ENCODE measurements at regions not wholly inside any gene's neighbourhood (a gene's known extent, or its start where the extent isn't known, plus 50 kb on each side); places are given as distances from the start of the nearest gene placed in this dataset.

DNA sequence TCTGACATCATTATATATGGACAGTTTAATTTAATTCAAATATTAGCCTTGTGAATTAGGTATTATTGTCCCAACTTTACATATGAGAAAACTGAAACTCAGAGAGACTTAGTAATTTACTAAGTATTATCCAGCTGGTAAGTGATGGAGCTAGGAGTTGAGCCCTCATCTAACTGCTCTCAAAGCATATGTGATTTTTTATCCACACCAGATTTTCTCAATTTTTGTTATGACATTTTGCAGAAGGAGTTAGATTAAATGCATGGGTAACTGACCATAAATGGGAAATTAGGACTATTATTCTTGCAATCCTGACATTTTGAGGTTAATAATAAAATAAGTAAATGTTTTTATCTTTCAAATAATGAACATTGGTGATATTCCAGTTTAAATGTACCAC, 778.3 kb upstream of the SORCS1 start:
- no peak for DNase-seq

DNA sequence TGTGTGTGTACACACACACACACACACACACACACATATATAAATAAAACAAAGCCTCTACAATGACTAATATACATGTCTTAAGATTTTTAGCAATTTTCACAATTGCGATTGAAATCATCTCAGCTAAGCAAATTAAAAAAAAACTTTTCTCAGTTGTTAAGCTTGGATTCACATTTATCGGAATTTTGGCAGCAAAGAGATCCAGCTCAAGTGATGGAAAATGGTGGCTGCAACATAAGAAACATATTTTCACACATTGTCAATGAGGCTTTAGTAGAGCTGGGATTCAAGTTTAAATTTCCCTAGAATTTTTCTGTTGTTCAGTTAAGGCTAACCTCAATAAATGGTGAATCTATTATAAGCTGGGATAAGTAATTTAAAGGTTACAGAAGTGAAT, 768.6 kb upstream of the SORCS1 start:
- DNase-seq = no peak

DNA sequence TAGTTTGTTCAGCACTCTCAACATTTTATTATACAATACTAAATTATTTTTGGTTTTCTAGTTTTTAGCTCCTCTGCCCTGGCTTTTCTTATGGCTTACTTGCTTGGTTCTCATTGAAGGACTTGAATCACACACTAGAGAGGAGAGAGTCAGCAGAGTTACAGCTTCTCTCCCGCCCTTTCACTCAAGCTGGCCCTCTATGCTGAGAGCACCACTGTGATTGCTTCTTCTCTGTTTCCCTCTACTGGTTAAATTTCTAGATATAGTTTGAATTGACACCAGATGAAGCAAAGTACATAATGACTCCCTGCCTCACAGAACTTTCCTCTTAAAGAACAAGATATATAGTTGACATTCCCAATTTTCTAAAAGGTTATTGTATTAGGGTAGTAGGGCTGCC, 767.3 kb upstream of the SORCS1 start:
- no peak for DNase-seq

DNA sequence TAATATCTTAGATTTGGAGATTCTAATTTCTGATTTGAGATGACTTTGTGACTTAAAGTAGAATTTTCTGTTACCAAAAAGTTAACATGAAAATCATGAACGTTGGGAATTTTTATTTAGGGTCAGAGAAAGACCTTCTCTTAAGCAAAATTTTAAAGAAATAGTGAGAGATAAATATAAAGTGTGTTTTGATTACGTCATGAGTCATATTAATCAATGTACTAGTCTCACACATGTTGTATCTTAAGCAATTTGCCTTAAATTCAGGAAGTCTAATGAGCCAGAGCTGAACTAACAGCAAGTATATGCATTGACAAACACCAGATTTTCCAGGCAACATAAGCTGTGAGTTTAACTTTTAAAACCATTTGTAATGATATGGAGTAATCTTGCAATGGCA, 765.5 kb upstream of the SORCS1 start:
- no peak for DNase-seq

DNA sequence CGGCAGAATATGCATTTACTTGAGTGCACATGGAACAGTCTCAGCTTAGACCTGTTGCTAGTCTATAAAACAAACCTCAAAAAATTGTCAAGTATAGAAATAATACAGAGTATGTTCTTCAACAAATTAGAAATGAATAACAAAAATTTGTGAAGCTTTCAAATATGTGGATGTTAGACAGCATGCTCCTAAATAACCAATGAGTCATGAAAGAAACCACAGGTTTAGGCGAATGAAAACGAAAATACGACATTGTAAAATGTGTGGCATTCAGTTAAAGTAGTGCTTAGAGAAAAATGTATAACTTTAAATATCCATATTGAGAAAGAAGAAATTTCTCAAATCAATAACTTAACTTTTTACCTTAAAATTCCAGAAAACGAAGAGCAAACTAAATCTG, 760.0 kb upstream of the SORCS1 start:
- DNase-seq = no peak

DNA sequence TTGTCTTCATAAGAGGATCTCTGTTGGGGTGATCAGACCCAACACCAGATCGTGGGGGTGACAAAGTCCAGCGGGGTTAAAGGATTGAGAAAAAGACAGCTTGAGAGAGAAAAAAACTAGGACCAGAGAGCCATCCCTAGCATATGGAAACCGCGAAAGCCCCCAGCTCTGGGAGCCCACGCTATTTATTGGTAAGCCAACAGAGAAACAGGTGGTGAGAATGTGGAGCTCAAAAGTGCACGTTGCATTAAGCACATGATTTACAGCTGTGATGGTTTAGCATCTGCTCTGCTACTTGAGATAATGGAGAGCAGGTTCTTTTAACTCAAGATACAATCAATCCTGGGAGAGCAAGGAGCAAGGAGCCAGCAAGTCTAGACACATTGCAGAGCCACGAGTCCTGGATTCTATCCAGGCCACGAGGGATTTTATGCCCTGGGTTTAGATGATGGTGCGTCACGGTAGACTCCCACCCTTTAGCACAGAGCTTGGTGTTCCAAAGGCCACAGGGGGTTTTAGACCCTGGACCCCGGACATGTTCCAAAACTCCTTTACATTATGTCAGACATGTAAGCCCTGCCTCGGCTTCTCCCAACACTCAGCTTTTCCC, 755.2 kb upstream of the SORCS1 start:
- no peak for DNase-seq

DNA sequence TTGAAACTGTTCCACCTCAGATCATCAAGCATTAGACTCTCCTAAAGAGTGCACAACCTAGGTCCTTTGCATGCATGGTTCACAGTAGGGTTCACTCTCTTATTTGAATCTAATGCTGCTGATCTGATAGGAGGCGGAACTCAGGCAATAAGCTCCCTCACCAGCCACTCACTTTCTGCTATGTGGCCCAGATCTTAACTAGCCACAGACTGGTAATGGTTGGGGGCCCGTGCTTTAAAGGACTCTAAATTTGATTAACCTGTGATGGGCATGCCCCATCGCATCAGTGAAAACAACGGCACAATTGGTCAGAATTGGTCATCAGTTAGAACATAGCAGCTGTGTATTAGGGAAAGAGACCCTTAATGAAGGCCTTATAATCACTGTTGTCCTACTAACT, 753.7 kb upstream of the SORCS1 start:
- no peak for DNase-seq

DNA sequence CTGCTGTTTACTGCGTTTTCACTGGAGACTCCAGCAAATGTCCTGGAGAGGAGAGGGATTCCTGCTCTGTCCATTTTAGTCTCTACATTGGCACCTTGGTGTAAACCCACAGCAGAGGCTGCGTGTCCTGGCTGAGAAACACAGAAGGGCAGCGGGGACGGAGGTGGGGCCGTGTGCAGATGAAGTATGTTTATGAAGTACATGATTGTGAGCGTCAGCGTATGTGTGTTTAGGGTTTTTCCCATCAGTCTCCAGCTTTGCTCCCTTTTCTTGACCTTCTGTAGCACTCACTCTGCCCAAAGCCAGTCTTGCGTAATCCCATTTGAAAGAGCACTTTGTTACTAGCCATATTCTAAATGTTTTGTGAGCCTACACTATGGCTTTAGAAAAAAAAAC, 750.7 kb upstream of the SORCS1 start:
- DNase-seq = peak in 1 of 51 donors; percentile 0

DNA sequence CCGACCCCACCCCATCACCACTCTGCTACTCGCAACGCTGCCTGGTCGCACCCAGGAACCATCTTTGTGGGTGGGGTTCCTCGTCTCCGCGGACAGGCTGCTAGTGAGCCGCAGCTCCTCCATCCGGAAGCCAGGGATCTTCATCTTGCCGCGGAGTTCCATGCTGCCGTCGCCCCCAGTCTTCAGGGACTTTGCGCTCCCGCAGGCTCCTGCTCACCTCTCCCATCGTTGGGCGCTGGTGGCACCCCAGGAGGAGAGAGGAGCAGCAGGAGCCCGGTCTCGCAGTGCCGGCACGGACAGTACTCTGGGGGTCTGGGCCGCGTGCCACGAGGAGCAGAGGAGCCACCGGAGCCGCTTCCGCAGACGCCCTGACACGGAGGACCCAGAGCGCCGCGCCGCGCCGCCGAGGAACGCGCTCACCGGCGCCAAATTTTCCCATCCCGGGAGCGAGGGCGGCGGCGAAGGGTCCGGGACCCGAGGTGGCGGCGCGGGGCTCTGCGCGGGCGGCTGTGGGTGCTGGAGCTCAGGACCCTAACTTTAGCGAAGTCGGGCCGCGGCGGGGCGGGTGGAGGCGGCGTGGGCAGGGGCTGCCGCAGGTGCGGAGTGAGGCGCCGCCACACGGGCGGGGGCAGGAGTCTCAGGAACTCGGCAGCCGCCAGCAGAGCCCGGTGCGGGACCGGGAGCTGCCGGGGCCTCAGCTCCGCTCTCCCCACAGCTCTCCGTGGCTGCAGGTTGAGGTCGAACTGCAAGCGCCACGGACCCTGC, 750.1 kb upstream of the SORCS1 start:
- peak in 6 of 51 donors; percentile 1 to 39 (median 9) for DNase-seq

DNA sequence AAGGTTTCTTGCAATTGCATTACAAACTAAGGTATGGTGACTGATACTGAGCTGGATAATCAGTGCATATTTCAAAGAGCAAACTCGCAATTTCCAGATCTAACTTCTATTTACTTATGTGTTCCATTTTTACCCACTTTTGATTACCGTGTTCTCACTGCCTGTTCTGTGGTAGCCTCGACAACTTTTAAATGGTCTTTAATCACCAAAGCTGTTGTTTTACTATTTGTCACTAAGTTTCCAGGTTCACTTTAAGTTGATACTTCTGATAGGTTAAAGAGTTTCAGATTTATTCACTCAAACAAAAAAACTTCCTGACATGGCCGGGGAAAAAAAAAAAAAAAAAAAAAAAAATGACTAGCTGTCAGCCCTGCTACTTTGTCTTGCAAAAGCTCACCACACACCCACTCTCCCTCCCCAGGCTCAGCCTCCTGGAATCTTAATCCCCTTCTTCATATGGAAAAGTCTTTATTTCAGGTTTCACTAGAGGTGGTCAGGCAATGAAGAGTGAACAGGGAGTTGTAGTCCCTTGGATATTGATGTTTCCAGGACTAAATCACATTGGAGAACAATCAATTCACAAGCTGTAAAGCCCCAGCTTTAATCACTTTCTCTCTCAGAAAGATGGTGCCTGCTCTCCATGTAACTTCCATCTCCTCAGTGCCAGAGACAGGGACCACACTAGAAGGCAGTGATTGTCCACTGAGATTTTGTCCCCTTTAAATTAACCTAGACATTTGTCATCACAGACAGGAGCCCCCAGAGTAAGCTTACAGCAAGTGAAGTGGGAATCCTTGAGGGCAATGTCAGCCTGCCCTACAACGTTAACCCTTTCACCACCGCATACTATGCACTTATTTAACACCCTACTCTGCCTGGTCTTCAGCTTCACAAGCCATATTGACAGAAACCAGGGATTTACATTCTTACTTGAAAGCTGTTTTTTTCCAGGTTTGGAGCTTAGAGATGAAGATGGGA, 749.1 kb upstream of the SORCS1 start:
- DNase-seq = no peak

DNA sequence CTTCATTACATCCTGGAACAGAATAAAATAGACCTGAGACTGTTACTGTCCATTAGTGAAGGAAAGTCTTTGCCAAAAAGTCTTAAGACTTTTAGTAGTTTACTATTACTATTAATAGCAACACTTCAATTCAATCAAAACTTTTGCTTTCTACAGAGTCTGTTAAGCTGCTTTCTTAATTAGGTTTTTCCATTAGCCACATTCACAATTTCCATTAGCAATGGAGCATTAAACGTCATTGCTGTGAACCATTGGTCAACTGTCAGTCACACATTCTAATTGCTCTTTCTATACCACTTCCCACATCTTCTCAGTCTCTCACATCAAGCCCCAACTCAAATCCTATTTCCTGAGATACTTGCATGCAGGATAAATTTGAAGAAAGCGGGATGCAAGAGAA, 736.6 kb upstream of the SORCS1 start:
- no peak for DNase-seq

DNA sequence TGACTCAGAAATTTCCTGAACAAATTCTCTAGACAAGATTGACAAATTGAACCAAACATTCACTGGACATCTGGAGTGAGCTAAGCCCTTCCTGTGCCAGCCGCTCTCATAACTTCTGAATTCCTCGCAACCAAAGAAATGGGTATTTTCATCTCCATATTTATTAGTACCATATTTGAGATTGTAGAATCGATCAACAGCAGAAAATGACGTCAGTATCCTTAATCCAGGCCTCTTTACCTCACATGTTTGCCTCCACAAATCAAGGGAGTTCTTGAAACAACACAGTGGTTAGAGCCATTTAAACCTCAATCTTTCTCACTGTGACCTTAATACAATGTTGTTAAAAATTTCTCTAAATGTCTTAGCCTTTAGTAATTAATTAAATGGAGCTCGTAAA, 735.6 kb upstream of the SORCS1 start:
- DNase-seq = no peak

DNA sequence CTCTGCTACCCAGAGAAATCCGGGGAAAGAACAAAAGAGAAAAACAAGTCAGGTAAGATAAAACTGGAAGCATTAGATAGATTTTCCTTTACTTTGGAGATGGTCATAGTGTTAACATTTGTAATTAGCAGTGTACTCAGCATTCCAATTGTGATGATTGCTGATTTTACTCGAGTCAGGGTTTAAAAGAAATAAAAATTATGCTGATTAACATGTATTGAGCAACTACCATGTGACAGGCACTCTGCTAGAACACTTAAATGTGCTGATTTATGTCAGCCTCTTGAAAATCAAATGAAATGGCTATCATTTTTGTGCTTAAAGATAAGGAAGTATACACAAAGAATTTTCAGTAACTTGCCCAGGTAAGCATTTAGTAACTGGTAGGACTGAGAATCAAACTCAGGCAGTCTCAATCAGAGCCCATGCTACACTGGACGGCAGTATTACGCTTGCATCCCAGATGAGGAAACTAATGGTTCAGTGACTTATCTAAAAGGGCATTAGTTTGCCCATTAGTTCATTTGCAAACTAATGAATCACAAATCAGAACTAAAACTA, 735.1 kb upstream of the SORCS1 start:
- no peak for DNase-seq

DNA sequence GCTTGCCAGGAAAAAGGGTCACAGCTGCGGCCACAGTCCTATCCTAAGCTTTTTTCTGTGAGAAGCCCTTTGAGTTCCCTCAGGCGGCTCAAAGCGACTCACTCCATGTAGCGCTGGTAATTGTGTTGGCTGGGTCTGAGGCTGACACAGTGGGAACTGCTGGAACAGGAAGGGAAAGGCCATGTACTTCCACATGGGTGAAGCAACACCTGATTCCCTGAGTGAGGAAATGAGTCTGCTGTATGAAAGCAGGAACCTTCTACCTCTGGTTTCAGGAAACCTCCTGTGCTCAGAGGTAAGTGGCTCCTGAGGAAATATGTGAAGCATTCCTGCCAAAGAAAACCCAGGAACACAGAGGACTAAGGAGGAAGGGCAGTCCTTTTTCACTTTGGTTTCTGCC, 734.6 kb upstream of the SORCS1 start:
- no peak for DNase-seq

DNA sequence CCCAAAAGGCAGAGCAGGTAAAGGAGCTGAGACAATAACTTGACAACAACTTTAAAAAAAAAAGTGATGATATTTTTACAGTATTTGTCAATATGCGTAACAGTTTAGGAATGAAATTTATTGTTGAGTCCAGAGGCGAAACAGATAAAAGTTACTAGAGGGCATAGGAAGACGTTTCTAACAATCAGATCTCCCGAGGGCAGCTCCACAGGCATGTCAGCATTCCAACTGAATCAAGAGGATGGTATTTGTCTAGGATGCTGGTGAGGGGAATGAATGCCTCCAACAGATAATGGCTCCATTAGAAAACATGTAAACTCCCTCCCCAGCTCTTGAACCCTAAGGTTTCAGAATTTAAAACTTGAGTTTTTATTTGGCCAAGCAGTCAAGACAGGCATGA, 733.9 kb upstream of the SORCS1 start:
- no peak for DNase-seq

DNA sequence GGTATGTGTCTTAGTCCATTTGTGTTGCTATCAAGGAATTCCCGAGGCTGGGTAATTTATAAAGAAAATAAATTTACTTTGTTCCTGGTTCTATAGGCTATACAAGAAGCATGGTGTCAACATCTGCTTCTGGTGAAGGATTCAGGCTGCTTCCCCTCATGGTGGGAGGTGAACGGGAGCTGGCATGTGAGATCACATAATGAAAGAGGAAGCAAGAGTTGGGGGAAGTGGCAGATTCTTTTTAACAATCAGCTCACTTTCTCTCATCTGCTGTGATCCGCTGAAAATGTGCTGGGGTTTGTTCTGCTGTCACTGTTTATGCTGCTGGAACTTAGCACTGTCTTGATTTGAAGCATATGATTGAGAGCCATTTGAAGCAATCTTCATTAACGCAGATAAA, 730.0 kb upstream of the SORCS1 start:
- peak in 1 of 51 donors; percentile 0 for DNase-seq

DNA sequence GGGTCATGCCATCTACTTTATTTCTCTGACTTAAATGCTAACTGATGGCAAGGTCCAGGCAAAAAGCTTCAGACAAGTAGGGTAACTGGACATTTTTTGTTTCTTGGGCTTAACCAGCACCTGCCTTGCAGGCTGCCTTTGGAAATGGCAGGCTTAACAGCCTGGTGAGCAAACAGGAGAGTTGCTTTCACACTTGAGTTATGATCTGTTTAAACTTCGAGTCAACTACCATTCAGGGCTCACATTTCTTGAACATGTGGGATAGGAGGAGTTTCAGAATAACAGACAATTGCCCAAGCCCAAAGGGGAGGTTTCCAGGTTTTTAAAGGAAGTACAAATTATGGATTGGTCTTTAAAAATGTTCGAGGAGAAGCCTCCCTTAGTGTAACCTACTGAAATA, 724.6 kb upstream of the SORCS1 start:
- no peak for DNase-seq

DNA sequence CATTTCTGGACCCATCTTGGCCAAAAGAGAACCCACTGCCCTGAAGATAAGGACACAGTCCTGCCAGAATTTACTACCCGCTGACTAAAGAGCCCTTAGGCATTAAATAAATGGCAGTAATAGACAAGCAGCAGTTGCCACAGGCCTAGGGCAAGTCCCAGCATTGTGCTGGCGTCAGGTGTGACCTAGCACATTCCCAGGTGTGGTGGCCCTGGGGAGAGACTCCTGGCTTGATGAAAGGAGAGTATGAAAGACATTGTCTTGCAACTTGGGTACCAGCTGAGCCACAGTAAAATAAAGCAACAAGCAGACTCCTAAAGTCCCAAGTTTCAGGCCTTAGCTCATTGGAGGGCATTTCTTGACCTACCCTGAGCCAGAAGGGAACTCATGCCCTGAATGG, 715.7 kb upstream of the SORCS1 start:
- no peak for DNase-seq

DNA sequence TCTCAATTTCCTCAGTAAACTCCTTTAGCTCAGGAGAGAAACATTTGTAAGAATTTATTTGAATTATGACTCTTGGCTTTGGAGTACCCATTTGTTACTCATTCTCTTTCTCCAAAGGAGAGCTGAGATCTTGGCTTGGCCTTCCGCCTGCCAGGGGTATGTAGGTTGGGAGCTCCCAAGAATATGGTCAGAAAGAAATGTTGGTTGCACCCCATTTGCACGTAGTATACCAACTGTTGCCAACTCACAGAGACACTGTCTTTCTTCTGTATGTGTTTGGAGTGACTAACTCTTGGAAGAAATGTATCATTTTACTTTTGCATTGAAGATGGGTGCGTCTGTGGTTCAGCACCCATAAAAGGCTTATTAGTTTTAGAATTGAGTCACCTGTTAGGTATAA, 708.5 kb upstream of the SORCS1 start:
- no peak for DNase-seq

DNA sequence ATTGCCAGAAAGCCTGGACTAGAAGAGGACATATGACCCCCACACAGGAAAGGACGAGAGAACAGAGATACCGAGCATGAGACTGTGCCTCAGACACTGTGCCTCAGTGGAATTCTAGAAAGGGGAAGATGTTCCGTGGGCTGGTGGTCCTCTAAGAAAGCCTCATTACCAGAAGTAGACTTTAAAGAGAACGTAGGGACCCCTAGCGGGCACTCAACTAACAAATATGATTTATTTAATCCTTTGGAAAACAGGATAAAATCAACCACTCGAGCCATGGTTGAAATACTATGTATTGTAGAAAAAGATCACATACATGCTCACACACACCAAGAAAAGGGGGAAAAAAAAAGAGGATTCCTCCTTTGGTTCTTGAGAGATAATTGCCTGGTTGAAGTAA, 701.2 kb upstream of the SORCS1 start:
- DNase-seq = no peak

DNA sequence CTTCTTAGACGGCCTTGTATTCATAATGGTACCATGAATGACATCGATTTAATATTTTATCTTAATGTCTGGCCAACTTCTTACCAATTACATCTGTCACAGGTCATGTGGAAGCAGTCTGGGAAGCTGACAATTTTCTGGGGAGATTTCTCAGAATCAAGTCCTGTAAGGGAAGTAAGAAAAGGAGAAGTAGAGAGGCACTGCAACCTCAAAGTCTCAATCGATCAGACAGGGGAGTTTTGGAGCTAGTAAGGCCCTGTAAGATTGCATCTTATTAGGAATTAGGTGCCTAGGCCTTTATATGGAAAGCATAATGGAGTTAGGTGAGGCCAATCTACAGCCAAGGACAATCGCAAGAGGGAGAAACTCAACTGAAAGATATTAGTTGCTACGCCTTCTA, 694.6 kb upstream of the SORCS1 start:
- no peak for DNase-seq

DNA sequence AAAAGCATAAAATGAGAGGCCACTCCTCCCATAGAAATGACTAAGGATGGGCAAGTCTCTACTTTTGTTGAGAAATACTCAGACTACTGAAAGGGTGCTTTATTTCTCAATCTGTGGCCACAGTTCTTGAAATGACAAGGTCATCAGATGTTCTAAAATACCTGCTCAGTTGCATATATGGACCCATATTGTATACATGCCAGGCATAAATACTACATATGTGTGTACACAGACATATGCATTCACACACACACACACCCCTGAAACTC, 691.5 kb upstream of the SORCS1 start:
- DNase-seq = no peak

Measured in hypothalamus (tissue), 51 donors.